Caki2 (cell line): ENCODE measurements at regions not wholly inside any gene's neighbourhood (a gene's known extent, or its start where the extent isn't known, plus 50 kb on each side); places are given as distances from the start of the nearest gene placed in this dataset.
A peak's percentile ranks its signal among the peaks of the same experiment; 100 is the strongest.

ENCODE experiments used
- DNase-seq: peaks from one replicate; pipeline ENCODE4 v3.0.0-alpha.2; 2015; ENCODE audit warnings: low read depth
- in situ Hi-C: cut with HindIII; loops from 2 replicates; pipeline ENCODE4 v1.10.0; 2016; ENCODE audit warnings: low sequenced_read_pairs, low pct_unique_long_range_greater_than_20kb, mixed read lengths

GRCh38 chr2:224271617-224272236, 130.2 kb downstream of the FAM124B start:
- in situ Hi-C loops: no loop called here
- DNase-seq: no peak

- peak; percentile 81 for DNase-seq
- in situ Hi-C loops: no loop called here
Observed at GRCh38 chr2:224268441-224268840, 133.5 kb downstream of the FAM124B start.

GRCh38 chr2:224264259-224264658, 137.6 kb downstream of the FAM124B start:
- in situ Hi-C loops: no loop called here
- no peak for DNase-seq

- in situ Hi-C loops: no loop called here
Observed at GRCh38 chr2:224263571-224264043, 138.3 kb downstream of the FAM124B start.

GRCh38 chr2:224261326-224261725, 140.6 kb downstream of the FAM124B start:
- no peak for DNase-seq
- in situ Hi-C loops: no loop called here

More at GRCh38 chr2:224263571-224264043, 138.3 kb downstream of the FAM124B start:
- DNase-seq: no peak

GRCh38 chr2:224260372-224261020, 141.4 kb downstream of the FAM124B start:
- in situ Hi-C loops: no loop called here
- no peak for DNase-seq

GRCh38 chr2:224259831-224260230, 142.1 kb downstream of the FAM124B start:
- in situ Hi-C loops: no loop called here
- DNase-seq: no peak

GRCh38 chr2:224258059-224258458, 143.8 kb downstream of the FAM124B start:
- in situ Hi-C loops: no loop called here

GRCh38 chr2:224257156-224257555, 144.8 kb downstream of the FAM124B start:
- in situ Hi-C loops: no loop called here
- DNase-seq: no peak

More at GRCh38 chr2:224258059-224258458, 143.8 kb downstream of the FAM124B start:
- DNase-seq: no peak

- in situ Hi-C loops: no loop called here
- DNase-seq: no peak
Observed at GRCh38 chr2:224253464-224253863, 148.4 kb downstream of the FAM124B start.

- in situ Hi-C loops: no loop called here
- DNase-seq: no peak
Observed at GRCh38 chr2:224252631-224253030, 149.3 kb downstream of the FAM124B start.

- in situ Hi-C loops: no loop called here
- DNase-seq: no peak
Observed at GRCh38 chr2:224248944-224249371, 152.9 kb downstream of the FAM124B start.

GRCh38 chr2:224242561-224242960, 159.3 kb downstream of the FAM124B start:
- no peak for DNase-seq
- in situ Hi-C loops: no loop called here

- DNase-seq: no peak
- in situ Hi-C loops: no loop called here
Observed at GRCh38 chr2:224241812-224242211, 160.1 kb downstream of the FAM124B start.

GRCh38 chr2:224241001-224241400, 160.9 kb downstream of the FAM124B start:
- in situ Hi-C loops: no loop called here
- no peak for DNase-seq

- in situ Hi-C loops: no loop called here
- no peak for DNase-seq
Observed at GRCh38 chr2:224223851-224224555, 177.9 kb downstream of the FAM124B start.

- no peak for DNase-seq
Observed at GRCh38 chr2:224222974-224223373, 178.9 kb downstream of the FAM124B start.

GRCh38 chr2:224222291-224222690, 179.6 kb downstream of the FAM124B start:
- DNase-seq: peak; percentile 60

More at GRCh38 chr2:224222974-224223373, 178.9 kb downstream of the FAM124B start:
- in situ Hi-C loops: no loop called here

GRCh38 chr2:224221455-224221913, 180.4 kb downstream of the FAM124B start:
- DNase-seq: peak; percentile 95
- in situ Hi-C loops: no loop called here

More at GRCh38 chr2:224222291-224222690, 179.6 kb downstream of the FAM124B start:
- in situ Hi-C loops: no loop called here
